ENCODE measurements at regions not wholly inside any gene's neighbourhood (a gene's known extent, or its start where the extent isn't known, plus 50 kb on each side); places are given as distances from the start of the nearest gene placed in this dataset.

DNA sequence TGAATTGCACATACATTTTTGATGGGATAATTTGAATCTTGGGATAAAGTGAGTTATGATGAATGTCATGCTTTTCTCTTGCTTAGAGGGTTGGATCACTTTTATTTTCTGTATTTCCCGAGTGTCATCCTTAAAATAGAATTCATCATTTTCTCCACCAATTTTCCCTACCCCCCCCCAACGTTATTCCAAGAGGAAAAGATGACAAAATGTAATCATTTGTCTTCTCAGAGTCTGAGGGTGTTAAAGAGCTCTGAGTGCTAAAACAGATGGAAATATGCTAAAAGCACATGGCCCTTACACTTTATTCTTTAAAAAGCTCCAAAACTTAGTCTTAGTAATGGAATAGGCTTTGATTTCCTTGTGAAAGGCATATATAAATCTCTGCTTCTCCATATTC, 81.4 kb downstream of the CHRM3 start:
- ATAC-seq (ENCODE audit: low FRiP score in 2 of 2) (no peak), DNase-seq (no peak)
- H3K27ac ChIP-seq: no peak overlapping the region
- WGBS, 2 donors: 70 to 71% methylated on average over 2 of the region's 2 CpGs
- no peaks in the 10 kb centered on the region for H3K27me3 ChIP-seq
- no peaks in the 10 kb centered on the region for H3K36me3 ChIP-seq
- no peaks in the 10 kb centered on the region for H3K4me1 ChIP-seq
- no peaks in the 10 kb centered on the region for H3K9me3 ChIP-seq
- no peak for TF ChIP-seq POLR2AphosphoS5 (IDR thresholded peaks at IDR 0.05)
- TF ChIP-seq, protein P1, sequence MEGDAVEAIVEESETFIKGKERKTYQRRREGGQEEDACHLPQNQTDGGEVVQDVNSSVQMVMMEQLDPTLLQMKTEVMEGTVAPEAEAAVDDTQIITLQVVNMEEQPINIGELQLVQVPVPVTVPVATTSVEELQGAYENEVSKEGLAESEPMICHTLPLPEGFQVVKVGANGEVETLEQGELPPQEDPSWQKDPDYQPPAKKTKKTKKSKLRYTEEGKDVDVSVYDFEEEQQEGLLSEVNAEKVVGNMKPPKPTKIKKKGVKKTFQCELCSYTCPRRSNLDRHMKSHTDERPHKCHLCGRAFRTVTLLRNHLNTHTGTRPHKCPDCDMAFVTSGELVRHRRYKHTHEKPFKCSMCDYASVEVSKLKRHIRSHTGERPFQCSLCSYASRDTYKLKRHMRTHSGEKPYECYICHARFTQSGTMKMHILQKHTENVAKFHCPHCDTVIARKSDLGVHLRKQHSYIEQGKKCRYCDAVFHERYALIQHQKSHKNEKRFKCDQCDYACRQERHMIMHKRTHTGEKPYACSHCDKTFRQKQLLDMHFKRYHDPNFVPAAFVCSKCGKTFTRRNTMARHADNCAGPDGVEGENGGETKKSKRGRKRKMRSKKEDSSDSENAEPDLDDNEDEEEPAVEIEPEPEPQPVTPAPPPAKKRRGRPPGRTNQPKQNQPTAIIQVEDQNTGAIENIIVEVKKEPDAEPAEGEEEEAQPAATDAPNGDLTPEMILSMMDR (IDR thresholded peaks at IDR 0.05): no peak
- TF ChIP-seq POLR2A (IDR thresholded peaks at IDR 0.05): no peak
- TF ChIP-seq EP300 (IDR thresholded peaks at IDR 0.05): no peak
- no peak overlapping the region for H3K4me3 ChIP-seq

DNA sequence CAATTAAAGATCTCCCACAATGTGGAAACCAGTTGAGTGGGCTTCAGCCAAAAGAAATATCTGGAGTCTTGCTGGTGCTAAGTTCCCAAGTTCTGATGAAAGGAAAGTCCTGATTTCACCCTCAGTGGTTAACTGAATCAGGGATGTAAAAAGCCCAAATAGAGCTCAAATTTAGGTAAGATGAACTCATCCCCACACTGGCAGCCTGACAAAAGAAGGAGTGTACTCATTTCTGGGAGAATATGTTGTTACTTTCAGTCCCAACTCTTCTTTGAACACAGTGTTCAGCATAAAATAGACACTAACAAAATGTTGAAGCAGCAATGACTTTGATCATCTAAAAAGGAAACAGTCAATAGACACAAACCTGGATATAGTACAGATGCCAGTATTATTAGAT, 91.7 kb downstream of the CHRM3 start:
- DNase-seq (no peak), ATAC-seq (ENCODE audit: low FRiP score in 2 of 2) (no peak)
- no peaks in the 10 kb centered on the region for H3K27me3 ChIP-seq
- peaks cover 10 to 24% (median 17%) of the 10 kb centered on the region in 4 donors for H3K9me3 ChIP-seq
- TF ChIP-seq, protein P1 (IDR thresholded peaks at IDR 0.05): no peak
- TF ChIP-seq EP300 (IDR thresholded peaks at IDR 0.05) (no peak), POLR2A (IDR thresholded peaks at IDR 0.05) (no peak), POLR2AphosphoS5 (IDR thresholded peaks at IDR 0.05) (no peak)
- H3K4me1 ChIP-seq: no peaks in the 10 kb centered on the region
- no peak overlapping the region for H3K4me3 ChIP-seq
- H3K27ac ChIP-seq: no peak overlapping the region
- H3K36me3 ChIP-seq: no peaks in the 10 kb centered on the region

DNA sequence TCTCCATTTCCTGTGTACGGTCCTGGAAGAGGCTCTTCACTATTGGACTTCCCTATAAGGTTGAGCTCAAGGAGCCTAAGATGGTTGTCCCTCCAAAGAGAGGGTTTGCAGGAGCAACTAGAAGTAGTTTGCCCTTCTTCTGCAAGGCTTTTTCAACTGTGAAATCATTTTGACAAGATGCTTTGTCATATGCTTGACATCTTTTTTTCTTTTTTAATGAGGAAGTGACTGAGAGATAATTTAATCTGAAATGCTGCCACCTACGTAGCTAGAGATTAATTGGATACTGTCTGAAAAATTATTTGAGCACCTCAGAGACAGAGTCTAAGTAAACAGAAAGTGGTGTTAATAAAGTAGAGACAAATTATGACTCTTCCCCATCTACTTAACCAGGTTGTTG, 97.0 kb downstream of the CHRM3 start:
- 36 to 54% methylated on average over 2 of the region's 2 CpGs for WGBS, 2 donors
- ATAC-seq (ENCODE audit: low FRiP score in 2 of 2): no peak
- peaks cover 8 to 17% (median 11%) of the 10 kb centered on the region in 4 donors for H3K9me3 ChIP-seq
- no peak overlapping the region for H3K4me3 ChIP-seq
- TF ChIP-seq, protein P1 (IDR thresholded peaks at IDR 0.05): no peak
- no peak for TF ChIP-seq EP300 (IDR thresholded peaks at IDR 0.05)
- TF ChIP-seq POLR2A (IDR thresholded peaks at IDR 0.05): no peak
- no peak for TF ChIP-seq POLR2AphosphoS5 (IDR thresholded peaks at IDR 0.05)
- no peak for DNase-seq
- H3K27ac ChIP-seq: no peak overlapping the region
- H3K4me1 ChIP-seq: no peaks in the 10 kb centered on the region
- no peaks in the 10 kb centered on the region for H3K27me3 ChIP-seq
- H3K36me3 ChIP-seq: no peaks in the 10 kb centered on the region

DNA sequence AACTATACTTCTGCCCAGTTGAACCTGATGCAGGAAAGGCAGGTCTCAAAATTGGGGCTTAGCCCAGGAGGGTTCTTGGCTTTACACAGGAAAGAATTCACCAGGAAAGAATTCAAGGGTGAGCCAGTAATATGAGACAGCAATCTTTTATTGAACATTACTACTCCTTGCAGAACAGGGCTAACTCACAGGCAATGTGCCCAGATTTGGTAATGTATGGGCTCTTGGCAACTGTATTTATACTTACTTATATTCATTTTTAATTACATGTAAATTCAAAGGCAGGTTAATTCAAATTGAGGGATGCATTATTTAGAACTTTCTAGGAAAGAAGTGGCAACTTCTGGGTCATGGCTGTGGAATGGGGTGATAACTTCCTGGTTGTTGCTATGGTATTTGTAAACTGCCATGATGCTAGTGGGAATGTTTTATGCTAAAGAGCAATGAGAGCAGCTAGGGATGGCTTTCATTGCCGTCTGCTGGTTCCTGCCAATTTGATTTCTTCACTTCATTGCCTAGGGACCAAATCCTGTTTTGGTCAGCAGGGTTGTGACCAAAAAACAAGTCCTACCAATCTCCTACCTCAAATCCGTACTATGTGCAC, 107.5 kb downstream of the CHRM3 start:
- Histone ChIP-seq H3K4me1 (no peaks in the 10 kb centered on the region), H3K9me3 (no peaks in the 10 kb centered on the region), H3K27ac (no peak overlapping the region), H3K4me3 (no peak overlapping the region), H3K36me3 (no peaks in the 10 kb centered on the region), H3K27me3 (no peaks in the 10 kb centered on the region)
- WGBS, 2 donors: 89 to 93% methylated on average over 2 of the region's 2 CpGs
- no peak for TF ChIP-seq POLR2AphosphoS5 (IDR thresholded peaks at IDR 0.05)
- TF ChIP-seq POLR2A (IDR thresholded peaks at IDR 0.05): no peak
- TF ChIP-seq, protein P1 (IDR thresholded peaks at IDR 0.05): no peak
- no peak for TF ChIP-seq EP300 (IDR thresholded peaks at IDR 0.05)
- DNase-seq (no peak), ATAC-seq (ENCODE audit: low FRiP score in 2 of 2) (no peak)

DNA sequence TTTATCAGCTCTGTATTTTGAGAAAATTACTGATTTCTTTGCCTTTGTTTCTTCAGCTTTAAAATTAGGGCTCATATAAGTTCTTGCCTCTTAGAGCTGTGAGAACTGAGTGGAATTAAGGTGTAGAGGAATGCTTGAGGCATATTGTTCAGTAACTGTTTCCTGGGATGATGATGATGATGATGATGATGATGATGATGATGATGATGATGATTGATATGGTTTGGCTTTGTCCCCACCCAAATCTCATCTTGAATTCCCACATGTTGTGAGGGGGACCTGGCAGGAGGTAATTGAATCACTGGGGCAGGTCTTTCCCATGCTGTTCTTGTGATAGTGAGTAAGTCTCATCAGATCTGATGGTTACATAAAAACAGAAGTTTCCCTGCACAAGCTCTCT, 118.7 kb downstream of the CHRM3 start:
- H3K27ac ChIP-seq: no peak overlapping the region
- no peak overlapping the region for H3K4me3 ChIP-seq
- no peaks in the 10 kb centered on the region for H3K4me1 ChIP-seq
- no peak for DNase-seq
- TF ChIP-seq POLR2AphosphoS5 (IDR thresholded peaks at IDR 0.05) (no peak), EP300 (IDR thresholded peaks at IDR 0.05) (no peak), POLR2A (IDR thresholded peaks at IDR 0.05) (no peak)
- TF ChIP-seq, protein P1 (IDR thresholded peaks at IDR 0.05): no peak
- H3K9me3 ChIP-seq: peaks cover 0 to 10% (median 3%) of the 10 kb centered on the region in 4 donors
- H3K27me3 ChIP-seq: no peaks in the 10 kb centered on the region
- no peak for ATAC-seq (ENCODE audit: low FRiP score in 2 of 2)
- H3K36me3 ChIP-seq: no peaks in the 10 kb centered on the region
